Ascending aorta (tissue), 2 donors: ENCODE measurements at regions not wholly inside any gene's neighbourhood (a gene's known extent, or its start where the extent isn't known, plus 50 kb on each side); places are given as distances from the start of the nearest gene placed in this dataset.

Experiments
- DNase-seq, 2 donors: peaks; one replicate each; pipeline ENCODE4 v3.0.0-alpha.2; 2019; ENCODE audit warnings: low spot score in 2 of 2
- H3K27ac ChIP-seq, 2 donors: fragments of 200-600 bp; sonication (generic); one replicate each; pipeline ENCODE4 v1.5.1; 2016 to 2017; ENCODE audit warnings: mild to moderate bottlenecking in 1 of 2
- H3K27me3 ChIP-seq: fragments of 200-600 bp; sonication (generic); one replicate; pipeline ENCODE4 v1.5.1; 2017
- H3K36me3 ChIP-seq, 2 donors: fragments of 200-600 bp; sonication (generic); one replicate each; pipeline ENCODE4 v1.5.1; 2016
- H3K4me1 ChIP-seq, 2 donors: fragments of 200-600 bp; sonication (generic); one replicate each; pipeline ENCODE4 v1.5.1; 2016 to 2017; ENCODE audit warnings: mild to moderate bottlenecking in 1 of 2
- H3K4me3 ChIP-seq, 2 donors: fragments of 200-600 bp; sonication (generic); one replicate each; pipeline ENCODE4 v1.5.1; 2016 to 2017; ENCODE audit warnings: mild to moderate bottlenecking in 1 of 2
- H3K9me3 ChIP-seq, 2 donors: fragments of 200-600 bp; sonication (generic); one replicate each; pipeline ENCODE4 v1.5.1; 2016
- intact Hi-C: fragments of 100-400 bp; cut with DNase I; formaldehyde crosslinking; loops from one replicate; pipeline ENCODE4 v1.15.1; 2023
- TF ChIP-seq, protein P1 (sequence below), 3 experiments: fragments of 200-600 bp in 2 of 3; fragments of 450-650 bp in 1 of 3; sonication (generic) in 2 of 3; IDR thresholded peaks; one replicate each; pipeline ENCODE4 v1.5.1; 2016 to 2019; ENCODE audit warnings: antibody characterized with exemption in 3 of 3, mild to moderate bottlenecking in 1 of 3, moderate library complexity in 1 of 3

DNA sequence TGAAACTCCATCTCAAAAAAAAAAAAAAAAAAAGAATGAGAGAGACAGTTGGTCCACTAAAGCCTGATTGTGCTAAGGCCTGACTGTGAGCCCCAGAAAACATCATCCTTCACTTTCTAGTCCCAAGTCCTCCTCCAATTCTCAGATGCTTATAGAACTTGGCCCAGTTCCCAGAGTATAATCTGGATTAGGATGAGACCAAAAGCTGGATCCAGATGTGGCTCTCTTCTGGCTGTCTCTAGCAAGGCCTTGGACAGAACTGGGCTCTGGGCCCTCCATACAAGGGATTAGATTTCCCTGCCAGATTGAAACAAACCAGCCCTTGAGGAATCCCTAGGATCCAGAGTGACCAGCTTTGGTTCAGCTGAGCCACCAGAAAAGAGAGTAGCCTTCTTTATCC lies 98.4 kb upstream of the ZNF366 start:
- no peak for DNase-seq
- Histone ChIP-seq H3K4me1 (no peaks in the 10 kb centered on the region), H3K27ac (no peak overlapping the region), H3K9me3 (no peaks in the 10 kb centered on the region), H3K36me3 (no peaks in the 10 kb centered on the region), H3K4me3 (no peak overlapping the region), H3K27me3 (no peaks in the 10 kb centered on the region)
- intact Hi-C loops = no loop called here
- TF ChIP-seq, protein P1, sequence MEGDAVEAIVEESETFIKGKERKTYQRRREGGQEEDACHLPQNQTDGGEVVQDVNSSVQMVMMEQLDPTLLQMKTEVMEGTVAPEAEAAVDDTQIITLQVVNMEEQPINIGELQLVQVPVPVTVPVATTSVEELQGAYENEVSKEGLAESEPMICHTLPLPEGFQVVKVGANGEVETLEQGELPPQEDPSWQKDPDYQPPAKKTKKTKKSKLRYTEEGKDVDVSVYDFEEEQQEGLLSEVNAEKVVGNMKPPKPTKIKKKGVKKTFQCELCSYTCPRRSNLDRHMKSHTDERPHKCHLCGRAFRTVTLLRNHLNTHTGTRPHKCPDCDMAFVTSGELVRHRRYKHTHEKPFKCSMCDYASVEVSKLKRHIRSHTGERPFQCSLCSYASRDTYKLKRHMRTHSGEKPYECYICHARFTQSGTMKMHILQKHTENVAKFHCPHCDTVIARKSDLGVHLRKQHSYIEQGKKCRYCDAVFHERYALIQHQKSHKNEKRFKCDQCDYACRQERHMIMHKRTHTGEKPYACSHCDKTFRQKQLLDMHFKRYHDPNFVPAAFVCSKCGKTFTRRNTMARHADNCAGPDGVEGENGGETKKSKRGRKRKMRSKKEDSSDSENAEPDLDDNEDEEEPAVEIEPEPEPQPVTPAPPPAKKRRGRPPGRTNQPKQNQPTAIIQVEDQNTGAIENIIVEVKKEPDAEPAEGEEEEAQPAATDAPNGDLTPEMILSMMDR (IDR thresholded peaks at IDR 0.05) = no peak

DNA sequence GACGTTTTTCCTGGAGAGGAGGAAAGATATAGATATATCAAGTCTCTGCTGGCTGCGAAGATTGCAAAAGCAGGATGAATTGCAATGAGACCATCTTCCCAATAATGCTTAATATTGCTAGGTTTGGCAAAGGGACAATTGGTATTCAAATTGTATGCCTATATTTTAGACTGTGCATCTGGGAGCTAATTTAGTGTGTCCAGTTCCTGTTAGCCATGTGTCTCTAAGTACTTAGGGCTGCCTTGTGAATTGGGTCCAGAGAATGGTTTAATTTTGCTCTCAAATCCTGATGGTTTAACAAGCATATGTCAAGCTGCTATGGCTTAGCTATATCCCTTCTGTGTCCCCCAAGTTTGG lies 97.6 kb upstream of the ZNF366 start:
- Histone ChIP-seq H3K27ac (no peak overlapping the region), H3K4me3 (no peak overlapping the region), H3K27me3 (no peaks in the 10 kb centered on the region), H3K4me1 (peaks cover 0 to 8% of the 10 kb centered on the region in 2 donors), H3K36me3 (no peaks in the 10 kb centered on the region), H3K9me3 (no peaks in the 10 kb centered on the region)
- intact Hi-C loops = no loop called here
- no peak for DNase-seq
- TF ChIP-seq, protein P1 (IDR thresholded peaks at IDR 0.05) = no peak

DNA sequence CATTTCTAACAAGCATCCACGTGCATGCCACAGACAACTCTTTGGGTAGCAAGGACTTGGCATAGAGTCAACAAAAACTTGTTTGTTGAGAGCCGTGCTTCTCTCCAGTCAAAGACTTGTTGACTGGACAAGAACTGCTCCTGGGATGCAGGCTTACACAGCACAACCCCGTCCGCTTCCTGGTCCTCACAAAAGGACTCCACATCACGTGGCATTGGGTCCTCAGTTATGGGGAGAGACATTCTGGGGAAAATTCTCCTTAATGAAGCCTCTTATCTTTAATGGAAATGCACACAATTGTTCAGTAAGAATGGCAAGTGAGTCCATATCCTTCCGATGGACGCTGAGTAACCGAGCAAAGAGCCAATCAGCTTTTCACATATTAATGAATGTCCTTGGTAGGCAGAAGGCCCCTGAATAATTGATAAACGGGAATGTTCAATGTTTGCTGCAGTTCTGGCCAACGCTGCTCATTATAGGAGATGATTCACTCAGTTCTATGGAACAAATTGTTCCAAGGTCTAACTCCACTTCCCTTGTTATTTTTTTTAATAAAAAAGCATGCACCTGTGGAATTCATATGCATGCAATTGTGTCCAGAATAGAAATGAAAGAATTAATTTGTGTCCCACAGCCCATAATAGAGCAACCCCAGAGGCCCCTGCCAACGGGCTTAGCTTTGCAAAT lies 97.0 kb upstream of the ZNF366 start:
- Histone ChIP-seq H3K4me1 (peaks cover 0 to 8% of the 10 kb centered on the region in 2 donors), H3K36me3 (no peaks in the 10 kb centered on the region), H3K27ac (no peak overlapping the region), H3K9me3 (peaks cover 0 to 2% of the 10 kb centered on the region in 2 donors), H3K4me3 (no peak overlapping the region), H3K27me3 (no peaks in the 10 kb centered on the region)
- TF ChIP-seq, protein P1 (IDR thresholded peaks at IDR 0.05) = no peak
- DNase-seq = no peak
- intact Hi-C loops = no loop called here

DNA sequence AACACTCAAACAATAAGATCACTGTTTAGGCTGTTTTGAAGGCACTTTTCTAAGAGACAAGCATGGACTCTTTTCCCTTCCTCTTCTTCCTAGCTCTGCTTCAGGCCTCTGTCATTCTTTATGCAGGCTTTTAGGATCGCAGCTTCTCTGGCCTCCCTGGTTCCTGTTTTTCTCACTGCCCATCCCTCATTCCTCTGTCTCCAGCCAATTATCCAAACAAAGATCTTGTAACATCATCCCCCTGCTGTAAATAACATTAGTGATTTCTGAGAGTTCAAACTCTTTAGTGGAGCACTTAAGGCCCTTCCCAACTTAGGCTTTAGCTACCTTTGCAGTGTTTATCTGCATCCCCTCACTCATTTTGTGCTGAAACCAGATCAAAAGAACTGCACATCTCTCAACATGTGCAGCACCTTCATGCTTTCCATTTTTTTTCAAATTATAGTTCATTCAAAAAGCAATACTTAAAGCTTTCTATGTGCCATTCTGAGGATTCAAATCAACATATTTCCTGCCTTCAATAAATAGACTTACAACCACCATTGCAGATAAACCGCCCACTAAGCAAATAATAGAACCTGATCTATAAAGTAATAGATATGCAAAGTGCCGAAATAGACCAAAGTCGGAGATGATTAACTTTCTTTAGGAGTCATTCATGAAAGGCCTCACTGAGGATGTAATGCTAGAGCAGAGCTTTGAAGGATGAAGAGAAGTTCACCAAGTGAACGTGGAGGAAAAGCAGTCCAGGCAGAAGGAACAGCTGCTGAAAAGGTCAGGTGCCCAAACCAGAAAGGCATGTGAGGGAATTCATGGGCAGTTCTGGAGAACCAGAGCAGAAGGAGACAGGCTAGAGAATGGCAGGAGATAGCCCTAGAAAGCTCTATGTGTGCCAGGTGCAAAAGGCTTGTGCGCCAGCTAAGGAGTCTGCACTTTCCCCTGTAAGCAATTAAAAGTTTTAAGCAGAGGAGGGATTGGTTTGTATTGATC lies 95.8 kb upstream of the ZNF366 start:
- no peak for DNase-seq
- H3K27ac ChIP-seq = no peak overlapping the region
- peaks cover 0 to 8% of the 10 kb centered on the region in 2 donors for H3K4me1 ChIP-seq
- H3K9me3 ChIP-seq = peaks cover 0 to 7% of the 10 kb centered on the region in 2 donors
- TF ChIP-seq, protein P1 (IDR thresholded peaks at IDR 0.05) = no peak
- intact Hi-C loops = no loop called here
- no peaks in the 10 kb centered on the region for H3K36me3 ChIP-seq
- H3K4me3 ChIP-seq = no peak overlapping the region
- H3K27me3 ChIP-seq = no peaks in the 10 kb centered on the region

DNA sequence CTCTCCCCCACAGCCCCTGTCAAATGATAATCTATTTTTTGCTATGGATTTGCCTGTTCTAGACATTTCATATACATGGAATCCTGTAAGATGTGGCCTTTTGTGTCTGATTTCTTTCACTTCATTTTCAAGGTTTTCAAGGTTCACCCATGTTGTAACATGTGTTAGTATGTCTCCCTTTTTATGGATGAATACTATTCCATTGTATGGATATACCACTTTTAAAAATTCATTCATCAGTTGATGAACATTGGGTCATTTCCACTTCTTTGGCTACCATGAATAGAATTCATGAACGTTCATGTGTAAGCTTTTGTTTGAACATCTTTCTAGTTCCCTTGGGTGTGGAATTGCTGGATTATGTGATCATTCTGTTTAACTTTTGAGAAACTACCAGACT lies 94.7 kb upstream of the ZNF366 start:
- TF ChIP-seq, protein P1 (IDR thresholded peaks at IDR 0.05) = no peak
- Histone ChIP-seq H3K27me3 (no peaks in the 10 kb centered on the region), H3K27ac (no peak overlapping the region), H3K36me3 (no peaks in the 10 kb centered on the region), H3K4me3 (no peak overlapping the region), H3K9me3 (peaks cover 0 to 7% of the 10 kb centered on the region in 2 donors), H3K4me1 (peaks cover 0 to 16% of the 10 kb centered on the region in 2 donors)
- DNase-seq = no peak
- intact Hi-C loops = no loop called here
